OCI-LY3 (cell line): ENCODE measurements at regions not wholly inside any gene's neighbourhood (a gene's known extent, or its start where the extent isn't known, plus 50 kb on each side); places are given as distances from the start of the nearest gene placed in this dataset.

ENCODE experiments used
- EZH2phosphoT487 ChIP-seq: fragments of 200-600 bp; shearing (Covaris generic); IDR thresholded peaks from 2 replicates; pipeline ENCODE4 v1.6.1; 2018; ENCODE audit warnings: antibody characterized with exemption, mixed run types, low read depth
- TF ChIP-seq, protein P1 (sequence below): fragments of 200-600, 300-600 bp; sonication (generic); IDR thresholded peaks from 2 replicates; pipeline ENCODE4 v1.5.1; 2014; ENCODE audit warnings: antibody characterized with exemption, low read length, low read depth

DNA sequence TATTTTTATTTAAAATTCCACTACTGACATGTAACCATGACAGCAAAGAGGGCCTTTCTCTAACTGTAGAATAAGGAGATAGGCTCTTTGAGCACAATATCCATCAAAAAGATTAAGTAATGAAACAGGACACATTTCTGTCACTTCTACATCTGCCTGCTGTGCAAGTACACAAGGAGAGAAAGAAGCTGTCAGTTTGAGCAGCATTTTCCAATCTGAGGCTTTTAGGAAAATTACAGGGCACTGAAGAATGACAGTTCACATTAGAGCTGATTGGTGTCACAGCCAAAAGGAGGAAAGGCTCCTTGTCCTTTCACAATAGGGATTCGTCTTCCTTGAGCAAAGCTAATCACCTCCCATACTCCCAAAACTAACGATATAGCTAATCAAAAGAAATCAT is 158.8 kb upstream of the TAC1 start:
- TF ChIP-seq, protein P1, sequence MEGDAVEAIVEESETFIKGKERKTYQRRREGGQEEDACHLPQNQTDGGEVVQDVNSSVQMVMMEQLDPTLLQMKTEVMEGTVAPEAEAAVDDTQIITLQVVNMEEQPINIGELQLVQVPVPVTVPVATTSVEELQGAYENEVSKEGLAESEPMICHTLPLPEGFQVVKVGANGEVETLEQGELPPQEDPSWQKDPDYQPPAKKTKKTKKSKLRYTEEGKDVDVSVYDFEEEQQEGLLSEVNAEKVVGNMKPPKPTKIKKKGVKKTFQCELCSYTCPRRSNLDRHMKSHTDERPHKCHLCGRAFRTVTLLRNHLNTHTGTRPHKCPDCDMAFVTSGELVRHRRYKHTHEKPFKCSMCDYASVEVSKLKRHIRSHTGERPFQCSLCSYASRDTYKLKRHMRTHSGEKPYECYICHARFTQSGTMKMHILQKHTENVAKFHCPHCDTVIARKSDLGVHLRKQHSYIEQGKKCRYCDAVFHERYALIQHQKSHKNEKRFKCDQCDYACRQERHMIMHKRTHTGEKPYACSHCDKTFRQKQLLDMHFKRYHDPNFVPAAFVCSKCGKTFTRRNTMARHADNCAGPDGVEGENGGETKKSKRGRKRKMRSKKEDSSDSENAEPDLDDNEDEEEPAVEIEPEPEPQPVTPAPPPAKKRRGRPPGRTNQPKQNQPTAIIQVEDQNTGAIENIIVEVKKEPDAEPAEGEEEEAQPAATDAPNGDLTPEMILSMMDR: no peak
- no peak for TF ChIP-seq EZH2phosphoT487
